ENCODE measurements at regions not wholly inside any gene's neighbourhood (a gene's known extent, or its start where the extent isn't known, plus 50 kb on each side); places are given as distances from the start of the nearest gene placed in this dataset.

DNA sequence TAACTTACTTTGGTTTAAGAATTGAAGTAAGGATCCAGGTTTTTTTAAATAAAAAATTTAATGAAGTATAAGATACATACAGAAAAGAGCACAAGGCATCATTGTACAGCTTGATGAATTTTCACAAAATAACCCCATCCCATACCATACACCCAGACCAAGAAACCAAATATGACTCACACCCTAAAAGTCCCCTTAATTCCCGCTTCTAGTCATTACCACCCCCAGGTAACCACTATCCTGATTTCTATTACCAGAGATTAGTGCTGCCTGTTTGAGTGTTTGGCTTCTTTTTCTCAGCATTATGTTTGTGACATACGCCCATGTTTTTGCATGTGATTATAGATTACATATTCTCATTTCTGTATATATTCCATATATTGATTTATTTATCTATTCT lies 98.5 kb upstream of the HIVEP3 start:
- TF ChIP-seq, protein P1, sequence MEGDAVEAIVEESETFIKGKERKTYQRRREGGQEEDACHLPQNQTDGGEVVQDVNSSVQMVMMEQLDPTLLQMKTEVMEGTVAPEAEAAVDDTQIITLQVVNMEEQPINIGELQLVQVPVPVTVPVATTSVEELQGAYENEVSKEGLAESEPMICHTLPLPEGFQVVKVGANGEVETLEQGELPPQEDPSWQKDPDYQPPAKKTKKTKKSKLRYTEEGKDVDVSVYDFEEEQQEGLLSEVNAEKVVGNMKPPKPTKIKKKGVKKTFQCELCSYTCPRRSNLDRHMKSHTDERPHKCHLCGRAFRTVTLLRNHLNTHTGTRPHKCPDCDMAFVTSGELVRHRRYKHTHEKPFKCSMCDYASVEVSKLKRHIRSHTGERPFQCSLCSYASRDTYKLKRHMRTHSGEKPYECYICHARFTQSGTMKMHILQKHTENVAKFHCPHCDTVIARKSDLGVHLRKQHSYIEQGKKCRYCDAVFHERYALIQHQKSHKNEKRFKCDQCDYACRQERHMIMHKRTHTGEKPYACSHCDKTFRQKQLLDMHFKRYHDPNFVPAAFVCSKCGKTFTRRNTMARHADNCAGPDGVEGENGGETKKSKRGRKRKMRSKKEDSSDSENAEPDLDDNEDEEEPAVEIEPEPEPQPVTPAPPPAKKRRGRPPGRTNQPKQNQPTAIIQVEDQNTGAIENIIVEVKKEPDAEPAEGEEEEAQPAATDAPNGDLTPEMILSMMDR (IDR thresholded peaks at IDR 0.05), result no peak
- no peak for TF ChIP-seq POLR2A (IDR thresholded peaks at IDR 0.05)
